ENCODE measurements at regions not wholly inside any gene's neighbourhood (a gene's known extent, or its start where the extent isn't known, plus 50 kb on each side); places are given as distances from the start of the nearest gene placed in this dataset.

DNA sequence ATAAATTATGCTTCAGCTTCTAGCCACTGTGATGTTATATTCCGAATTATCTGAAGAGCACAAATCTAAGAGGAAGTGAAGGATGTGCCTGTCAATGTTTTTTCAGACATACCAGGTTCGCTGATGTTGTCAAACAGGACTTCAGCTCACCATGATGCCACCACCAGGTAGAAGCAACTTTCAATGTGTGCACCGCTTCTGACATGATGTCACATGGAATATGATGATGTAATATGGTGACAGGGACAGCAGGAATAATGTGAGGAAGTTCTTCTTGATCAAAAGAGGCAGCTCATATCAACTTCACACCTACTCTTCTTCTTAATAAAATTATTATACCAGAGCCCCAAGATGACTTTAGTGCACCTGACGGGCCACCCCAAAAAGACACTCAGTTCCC, 893.2 kb downstream of the BCL11A start:
- WGBS, 2 experiments (ENCODE audit: insufficient coverage in 1 of 2, insufficient read length in 1 of 2): 86 to 100% methylated on average over 2 to 4 of the region's 4 CpGs
- DNase-seq: no peak
- no peaks in the 10 kb centered on the region for H3K36me3 ChIP-seq (ENCODE audit: control insufficient read depth, insufficient read depth, low read length)
- H3K4me1 Mint-ChIP-seq: peaks cover 4% of the 10 kb centered on the region
- no peak overlapping the region for H3K4me3 Mint-ChIP-seq
- TF ChIP-seq, protein P1, sequence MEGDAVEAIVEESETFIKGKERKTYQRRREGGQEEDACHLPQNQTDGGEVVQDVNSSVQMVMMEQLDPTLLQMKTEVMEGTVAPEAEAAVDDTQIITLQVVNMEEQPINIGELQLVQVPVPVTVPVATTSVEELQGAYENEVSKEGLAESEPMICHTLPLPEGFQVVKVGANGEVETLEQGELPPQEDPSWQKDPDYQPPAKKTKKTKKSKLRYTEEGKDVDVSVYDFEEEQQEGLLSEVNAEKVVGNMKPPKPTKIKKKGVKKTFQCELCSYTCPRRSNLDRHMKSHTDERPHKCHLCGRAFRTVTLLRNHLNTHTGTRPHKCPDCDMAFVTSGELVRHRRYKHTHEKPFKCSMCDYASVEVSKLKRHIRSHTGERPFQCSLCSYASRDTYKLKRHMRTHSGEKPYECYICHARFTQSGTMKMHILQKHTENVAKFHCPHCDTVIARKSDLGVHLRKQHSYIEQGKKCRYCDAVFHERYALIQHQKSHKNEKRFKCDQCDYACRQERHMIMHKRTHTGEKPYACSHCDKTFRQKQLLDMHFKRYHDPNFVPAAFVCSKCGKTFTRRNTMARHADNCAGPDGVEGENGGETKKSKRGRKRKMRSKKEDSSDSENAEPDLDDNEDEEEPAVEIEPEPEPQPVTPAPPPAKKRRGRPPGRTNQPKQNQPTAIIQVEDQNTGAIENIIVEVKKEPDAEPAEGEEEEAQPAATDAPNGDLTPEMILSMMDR (conservative IDR thresholded peaks at IDR 0.05): no peak
- no peaks in the 10 kb centered on the region for H3K27me3 Mint-ChIP-seq (ENCODE audit: insufficient read depth)
- H3K9me3 Mint-ChIP-seq: no peaks in the 10 kb centered on the region
- H3K9ac ChIP-seq (ENCODE audit: extremely low read depth, low read length, poor library complexity, severe bottlenecking): no peak overlapping the region
- H3K27me3 ChIP-seq (ENCODE audit: control insufficient read depth, insufficient read depth, low read length, poor library complexity, severe bottlenecking): no peaks in the 10 kb centered on the region
- H3K36me3 Mint-ChIP-seq (ENCODE audit: low read depth): no peaks in the 10 kb centered on the region
- no peaks in the 10 kb centered on the region for H3K4me1 ChIP-seq (ENCODE audit: control insufficient read depth, insufficient read depth, low read length)
- no peak overlapping the region for H3K4me3 ChIP-seq (ENCODE audit: low read length)
- no peaks in the 10 kb centered on the region for H3K9me3 ChIP-seq (ENCODE audit: control insufficient read depth, low read length)
- no peak overlapping the region for H3K27ac Mint-ChIP-seq
- H3K27ac ChIP-seq (ENCODE audit: low read depth, low read length): no peak overlapping the region

DNA sequence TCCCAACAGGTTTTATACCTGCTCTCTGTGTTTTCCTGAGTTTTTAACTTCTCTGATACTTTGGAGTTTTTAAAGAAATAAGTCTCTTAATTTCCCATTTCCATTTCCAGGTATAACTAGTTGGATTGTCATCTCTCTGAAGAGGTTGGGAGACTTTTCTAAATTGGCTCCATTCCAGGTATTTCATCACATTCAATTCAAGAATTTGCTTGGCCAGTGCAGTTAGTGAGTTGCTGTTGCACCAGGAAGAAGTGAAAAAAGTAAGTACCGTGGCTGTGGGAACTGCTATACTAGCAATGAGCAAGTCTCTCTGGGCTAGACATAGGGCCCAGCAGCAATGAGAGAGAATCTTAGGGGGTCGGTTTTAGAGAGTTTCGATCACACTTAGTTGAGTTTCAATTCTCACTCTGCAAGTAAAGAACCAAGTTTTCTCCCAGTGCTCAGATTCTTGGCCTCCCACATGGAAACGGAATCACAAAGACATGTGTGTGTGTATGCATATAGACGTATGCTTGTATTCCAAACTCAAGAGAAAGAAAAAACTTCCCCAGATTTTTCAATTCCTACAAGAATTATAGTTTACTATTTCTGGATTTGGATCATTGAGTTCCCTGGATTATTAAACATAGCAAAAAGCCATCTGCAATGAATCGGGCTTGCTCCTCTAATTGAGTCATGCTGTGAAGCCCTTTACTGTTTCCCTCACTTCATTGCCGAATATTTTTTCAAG, 894.4 kb downstream of the BCL11A start:
- no peak overlapping the region for H3K4me3 Mint-ChIP-seq
- WGBS, 2 experiments (ENCODE audit: insufficient coverage in 1 of 2, insufficient read length in 1 of 2): 72 to 91% methylated on average over 2 to 6 of the region's 7 CpGs
- H3K27me3 ChIP-seq (ENCODE audit: control insufficient read depth, insufficient read depth, low read length, poor library complexity, severe bottlenecking): no peaks in the 10 kb centered on the region

GRCh38 chr2:59655809-59656208, 897.6 kb downstream of the BCL11A start:
- H3K4me3 Mint-ChIP-seq: no peak overlapping the region
- Histone ChIP-seq H3K27me3 (ENCODE audit: control insufficient read depth, insufficient read depth, low read length, poor library complexity, severe bottlenecking) (no peaks in the 10 kb centered on the region), H3K9ac (ENCODE audit: extremely low read depth, low read length, poor library complexity, severe bottlenecking) (no peak overlapping the region), H3K36me3 (ENCODE audit: control insufficient read depth, insufficient read depth, low read length) (no peaks in the 10 kb centered on the region), H3K4me3 (ENCODE audit: low read length) (no peak overlapping the region), H3K27ac (ENCODE audit: low read depth, low read length) (no peak overlapping the region), H3K9me3 (ENCODE audit: control insufficient read depth, low read length) (no peaks in the 10 kb centered on the region), H3K4me1 (ENCODE audit: control insufficient read depth, insufficient read depth, low read length) (no peaks in the 10 kb centered on the region)
- H3K9me3 Mint-ChIP-seq: no peaks in the 10 kb centered on the region
- TF ChIP-seq, protein P1 (conservative IDR thresholded peaks at IDR 0.05): no peak
- H3K27ac Mint-ChIP-seq: no peak overlapping the region
- peaks cover 3% of the 10 kb centered on the region for H3K4me1 Mint-ChIP-seq
- H3K27me3 Mint-ChIP-seq (ENCODE audit: insufficient read depth): no peaks in the 10 kb centered on the region
- WGBS, 2 experiments (ENCODE audit: insufficient coverage in 1 of 2, insufficient read length in 1 of 2): 92 to 96% methylated on average over 8 to 9 of the region's 9 CpGs
- DNase-seq: no peak
- H3K36me3 Mint-ChIP-seq (ENCODE audit: low read depth): no peaks in the 10 kb centered on the region

More for the DNA sequence above, 894.4 kb downstream of the BCL11A start:
- H3K9me3 ChIP-seq (ENCODE audit: control insufficient read depth, low read length): no peaks in the 10 kb centered on the region
- H3K9ac ChIP-seq (ENCODE audit: extremely low read depth, low read length, poor library complexity, severe bottlenecking): no peak overlapping the region
- no peaks in the 10 kb centered on the region for H3K36me3 ChIP-seq (ENCODE audit: control insufficient read depth, insufficient read depth, low read length)
- H3K4me1 ChIP-seq (ENCODE audit: control insufficient read depth, insufficient read depth, low read length): no peaks in the 10 kb centered on the region
- Mint-ChIP-seq H3K9me3 (no peaks in the 10 kb centered on the region), H3K4me1 (peaks cover 3% of the 10 kb centered on the region), H3K27ac (no peak overlapping the region), H3K27me3 (ENCODE audit: insufficient read depth) (no peaks in the 10 kb centered on the region), H3K36me3 (ENCODE audit: low read depth) (no peaks in the 10 kb centered on the region)
- TF ChIP-seq, protein P1 (conservative IDR thresholded peaks at IDR 0.05): no peak
- no peak for DNase-seq
- H3K27ac ChIP-seq (ENCODE audit: low read depth, low read length): no peak overlapping the region
- H3K4me3 ChIP-seq (ENCODE audit: low read length): no peak overlapping the region

Data from endodermal cell (in vitro differentiated cells).